Activated T-cell treated with anti-CD3 and anti-CD28 coated beads for 24 hours (primary cell): ENCODE measurements at regions not wholly inside any gene's neighbourhood (a gene's known extent, or its start where the extent isn't known, plus 50 kb on each side); places are given as distances from the start of the nearest gene placed in this dataset.
"Not testable (repeated sequence)": the region's sequence is repeated elsewhere in the genome, so short reads cannot be mapped to it uniquely, and the experiment has no call there.

Experiments used
- DNase-seq: peaks from one replicate; pipeline ENCODE4 v3.0.0-alpha.2; 2020; ENCODE audit warnings: low read depth

GRCh38 chr22:48078825-48079224, 1316.4 kb downstream of the TBC1D22A start:
- no peak for DNase-seq

GRCh38 chr22:48077699-48078098, 1315.2 kb downstream of the TBC1D22A start:
- no peak for DNase-seq

GRCh38 chr22:48076008-48076407, 1313.6 kb downstream of the TBC1D22A start:
- DNase-seq, result no peak

- DNase-seq, result no peak
Measured at GRCh38 chr22:48075604-48076003, 1313.2 kb downstream of the TBC1D22A start.

GRCh38 chr22:48072777-48073176, 1310.3 kb downstream of the TBC1D22A start:
- no peak for DNase-seq

- no peak for DNase-seq
Measured at GRCh38 chr22:48071828-48072227, 1309.4 kb downstream of the TBC1D22A start.

- DNase-seq, result no peak
Measured at GRCh38 chr22:48071305-48071704, 1308.9 kb downstream of the TBC1D22A start.

- DNase-seq, result no peak
Measured at GRCh38 chr22:48070760-48071159, 1308.3 kb downstream of the TBC1D22A start.

GRCh38 chr22:48070083-48070482, 1307.6 kb downstream of the TBC1D22A start:
- no peak for DNase-seq

GRCh38 chr22:48069256-48069655, 1306.8 kb downstream of the TBC1D22A start:
- DNase-seq, result no peak

GRCh38 chr22:48068323-48068885, 1306.0 kb downstream of the TBC1D22A start:
- DNase-seq, result no peak

- no peak for DNase-seq
Measured at GRCh38 chr22:48065892-48066291, 1303.4 kb downstream of the TBC1D22A start.

GRCh38 chr22:48061726-48062125, 1299.3 kb downstream of the TBC1D22A start:
- DNase-seq, result no peak

GRCh38 chr22:48060266-48060665, 1297.8 kb downstream of the TBC1D22A start:
- DNase-seq, result no peak

GRCh38 chr22:48059521-48059920, 1297.1 kb downstream of the TBC1D22A start:
- DNase-seq, result not testable (repeated sequence)

- DNase-seq, result no peak
Measured at GRCh38 chr22:48057116-48057835, 1294.8 kb downstream of the TBC1D22A start.

GRCh38 chr22:48055827-48056226, 1293.4 kb downstream of the TBC1D22A start:
- no peak for DNase-seq

- DNase-seq, result no peak
Measured at GRCh38 chr22:48055185-48055584, 1292.7 kb downstream of the TBC1D22A start.

GRCh38 chr22:48054596-48054995, 1292.1 kb downstream of the TBC1D22A start:
- DNase-seq, result no peak

- no peak for DNase-seq
Measured at GRCh38 chr22:48053973-48054372, 1291.5 kb downstream of the TBC1D22A start.

- no peak for DNase-seq
Measured at GRCh38 chr22:48053486-48053885, 1291.0 kb downstream of the TBC1D22A start.

- DNase-seq, result no peak
Measured at GRCh38 chr22:48052621-48052890, 1290.1 kb downstream of the TBC1D22A start.

- no peak for DNase-seq
Measured at GRCh38 chr22:48051796-48052620, 1289.6 kb downstream of the TBC1D22A start.
